Body of pancreas (tissue), 4 donors: ENCODE measurements at regions not wholly inside any gene's neighbourhood (a gene's known extent, or its start where the extent isn't known, plus 50 kb on each side); places are given as distances from the start of the nearest gene placed in this dataset.

Experiments used
- POLR2A ChIP-seq, 3 donors: fragments of 450-650 bp; IDR thresholded peaks; one replicate each; pipeline ENCODE4 v1.6.1; 2016; ENCODE audit warnings: antibody characterized with exemption in 3 of 3, mild to moderate bottlenecking in 2 of 3
- TF ChIP-seq, protein P1 (sequence below), 7 experiments: fragments of 450-650 bp in 4 of 7; fragments of 200-600 bp in 3 of 7; sonication (generic) in 3 of 7; IDR thresholded peaks; one replicate each; pipeline ENCODE4 v1.5.1; 2016 to 2019; ENCODE audit warnings: antibody characterized with exemption in 7 of 7

DNA sequence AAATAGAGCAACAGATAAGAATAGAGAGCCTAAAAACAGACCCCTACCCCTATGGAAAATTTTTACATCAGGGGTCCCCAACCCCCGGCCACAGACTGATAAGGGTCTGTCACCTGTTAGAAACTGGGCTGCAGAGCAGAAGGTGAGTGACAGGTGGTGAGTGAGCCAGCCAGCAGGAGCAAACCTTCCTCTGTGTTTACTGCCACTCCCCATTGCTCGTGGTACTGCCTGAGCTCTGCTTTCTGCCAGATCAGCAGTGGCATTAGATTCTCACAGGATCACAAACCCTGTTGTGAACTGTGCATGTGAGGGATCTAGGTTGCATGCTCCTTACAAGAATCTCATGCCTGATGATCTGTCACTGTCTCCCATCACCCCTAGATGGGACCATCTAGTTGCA, 174.1 kb downstream of the FOXD2 start:
- TF ChIP-seq POLR2A (IDR thresholded peaks at IDR 0.05): no peak
- TF ChIP-seq, protein P1, sequence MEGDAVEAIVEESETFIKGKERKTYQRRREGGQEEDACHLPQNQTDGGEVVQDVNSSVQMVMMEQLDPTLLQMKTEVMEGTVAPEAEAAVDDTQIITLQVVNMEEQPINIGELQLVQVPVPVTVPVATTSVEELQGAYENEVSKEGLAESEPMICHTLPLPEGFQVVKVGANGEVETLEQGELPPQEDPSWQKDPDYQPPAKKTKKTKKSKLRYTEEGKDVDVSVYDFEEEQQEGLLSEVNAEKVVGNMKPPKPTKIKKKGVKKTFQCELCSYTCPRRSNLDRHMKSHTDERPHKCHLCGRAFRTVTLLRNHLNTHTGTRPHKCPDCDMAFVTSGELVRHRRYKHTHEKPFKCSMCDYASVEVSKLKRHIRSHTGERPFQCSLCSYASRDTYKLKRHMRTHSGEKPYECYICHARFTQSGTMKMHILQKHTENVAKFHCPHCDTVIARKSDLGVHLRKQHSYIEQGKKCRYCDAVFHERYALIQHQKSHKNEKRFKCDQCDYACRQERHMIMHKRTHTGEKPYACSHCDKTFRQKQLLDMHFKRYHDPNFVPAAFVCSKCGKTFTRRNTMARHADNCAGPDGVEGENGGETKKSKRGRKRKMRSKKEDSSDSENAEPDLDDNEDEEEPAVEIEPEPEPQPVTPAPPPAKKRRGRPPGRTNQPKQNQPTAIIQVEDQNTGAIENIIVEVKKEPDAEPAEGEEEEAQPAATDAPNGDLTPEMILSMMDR (IDR thresholded peaks at IDR 0.05): no peak
